Nephron progenitor cell (in vitro differentiated cells): ENCODE measurements at regions not wholly inside any gene's neighbourhood (a gene's known extent, or its start where the extent isn't known, plus 50 kb on each side); places are given as distances from the start of the nearest gene placed in this dataset.

Experiments
- DNase-seq: peaks from one replicate; pipeline ENCODE4 v3.0.0; 2021
- H3K27ac Mint-ChIP-seq: 2 replicates; pipeline ENCODE4 v1.8.0; 2021; ENCODE audit warnings: mild to moderate bottlenecking, moderate library complexity, mixed read lengths
- H3K27me3 Mint-ChIP-seq: 2 replicates; pipeline ENCODE4 v1.8.0; 2021; ENCODE audit warnings: mild to moderate bottlenecking, low read depth, mixed read lengths; ENCODE audit not compliant: poor library complexity
- H3K36me3 Mint-ChIP-seq: 2 replicates; pipeline ENCODE4 v1.8.0; 2021; ENCODE audit warnings: low read depth, mixed read lengths
- H3K4me1 Mint-ChIP-seq: 2 replicates; pipeline ENCODE4 v1.8.0; 2021; ENCODE audit warnings: mixed read lengths
- H3K4me3 Mint-ChIP-seq: 2 replicates; pipeline ENCODE4 v1.8.0; 2021; ENCODE audit warnings: mild to moderate bottlenecking, moderate library complexity, mixed read lengths
- H3K9me3 Mint-ChIP-seq: 2 replicates; pipeline ENCODE4 v1.8.0; 2021; ENCODE audit warnings: mild to moderate bottlenecking, moderate library complexity, mixed read lengths
- TF ChIP-seq, protein P1 (sequence below): fragments of 200-600 bp; sonication (generic); IDR thresholded peaks from 2 replicates; pipeline ENCODE4 v1.5.0; 2021; ENCODE audit warnings: antibody characterized with exemption

DNA sequence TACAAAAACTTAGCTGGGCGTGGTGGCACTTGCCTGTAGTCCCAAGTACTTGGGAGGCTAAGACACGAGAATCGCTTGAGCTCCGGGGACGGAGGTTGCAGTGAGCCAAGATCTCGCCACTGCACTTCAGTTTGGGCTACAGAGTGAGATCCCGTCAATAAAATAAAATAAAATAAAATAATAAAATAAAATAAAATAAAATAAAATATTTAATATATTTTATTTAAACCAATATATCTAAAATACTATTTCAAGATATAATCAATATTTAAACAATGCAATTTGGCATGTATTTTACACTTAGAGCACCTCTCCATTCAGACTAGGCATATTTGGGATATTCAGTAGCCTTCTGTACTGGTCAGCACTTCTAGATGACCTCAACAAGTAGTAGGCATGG is 142.1 kb downstream of the FOXA2 start:
- Mint-ChIP-seq H3K4me3 (no peak overlapping the region), H3K27me3 (peaks cover 2% of the 10 kb centered on the region), H3K4me1 (peaks cover 8% of the 10 kb centered on the region), H3K36me3 (peaks cover 5% of the 10 kb centered on the region), H3K9me3 (peaks cover 4% of the 10 kb centered on the region), H3K27ac (no peak overlapping the region)
- no peak for DNase-seq
- TF ChIP-seq, protein P1, sequence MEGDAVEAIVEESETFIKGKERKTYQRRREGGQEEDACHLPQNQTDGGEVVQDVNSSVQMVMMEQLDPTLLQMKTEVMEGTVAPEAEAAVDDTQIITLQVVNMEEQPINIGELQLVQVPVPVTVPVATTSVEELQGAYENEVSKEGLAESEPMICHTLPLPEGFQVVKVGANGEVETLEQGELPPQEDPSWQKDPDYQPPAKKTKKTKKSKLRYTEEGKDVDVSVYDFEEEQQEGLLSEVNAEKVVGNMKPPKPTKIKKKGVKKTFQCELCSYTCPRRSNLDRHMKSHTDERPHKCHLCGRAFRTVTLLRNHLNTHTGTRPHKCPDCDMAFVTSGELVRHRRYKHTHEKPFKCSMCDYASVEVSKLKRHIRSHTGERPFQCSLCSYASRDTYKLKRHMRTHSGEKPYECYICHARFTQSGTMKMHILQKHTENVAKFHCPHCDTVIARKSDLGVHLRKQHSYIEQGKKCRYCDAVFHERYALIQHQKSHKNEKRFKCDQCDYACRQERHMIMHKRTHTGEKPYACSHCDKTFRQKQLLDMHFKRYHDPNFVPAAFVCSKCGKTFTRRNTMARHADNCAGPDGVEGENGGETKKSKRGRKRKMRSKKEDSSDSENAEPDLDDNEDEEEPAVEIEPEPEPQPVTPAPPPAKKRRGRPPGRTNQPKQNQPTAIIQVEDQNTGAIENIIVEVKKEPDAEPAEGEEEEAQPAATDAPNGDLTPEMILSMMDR, result no peak

DNA sequence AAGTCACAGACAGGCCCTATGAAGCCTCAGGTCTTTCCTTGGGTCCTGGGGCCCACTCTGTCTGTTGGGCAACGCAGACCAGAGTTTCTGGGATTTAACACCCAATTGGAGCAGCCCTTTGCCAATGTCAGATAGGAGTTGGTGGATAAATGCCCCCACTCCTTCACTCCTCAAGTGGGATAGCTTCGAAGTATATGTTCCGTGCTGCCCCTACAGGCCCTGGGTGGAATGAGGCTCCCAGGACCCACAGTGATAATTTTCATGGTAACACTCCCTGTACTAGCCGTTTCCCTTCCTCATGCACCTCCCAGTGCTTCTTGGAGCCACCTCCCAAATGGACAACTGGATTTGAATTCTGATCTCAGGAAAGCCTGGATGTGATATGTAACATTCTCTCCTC is 145.4 kb downstream of the FOXA2 start:
- H3K9me3 Mint-ChIP-seq, result peaks cover 15% of the 10 kb centered on the region
- no peak overlapping the region for H3K27ac Mint-ChIP-seq
- H3K4me1 Mint-ChIP-seq, result peaks cover 5% of the 10 kb centered on the region
- TF ChIP-seq, protein P1, result no peak
- H3K4me3 Mint-ChIP-seq, result no peak overlapping the region
- H3K27me3 Mint-ChIP-seq, result no peaks in the 10 kb centered on the region
- DNase-seq, result no peak
- peaks cover 13% of the 10 kb centered on the region for H3K36me3 Mint-ChIP-seq

DNA sequence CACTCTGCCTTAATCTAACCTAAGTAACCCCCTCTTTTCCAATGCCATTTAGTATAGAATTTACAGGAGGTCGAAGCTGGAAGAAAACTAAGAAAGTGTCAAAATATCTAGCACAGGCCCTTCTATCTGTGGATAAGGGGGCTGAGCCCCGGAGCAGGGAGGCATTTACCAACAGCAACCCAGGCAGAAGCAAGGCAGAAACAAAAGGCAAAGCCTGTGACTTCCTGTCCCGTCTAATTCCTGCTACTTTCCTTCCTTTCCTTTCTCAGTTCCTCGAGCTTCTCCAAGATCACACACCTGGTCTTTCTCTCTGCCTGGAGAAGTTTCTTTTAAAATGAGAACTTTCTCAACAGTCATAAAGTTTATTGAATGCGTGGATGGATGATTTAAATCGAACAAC is 146.0 kb downstream of the FOXA2 start:
- H3K4me1 Mint-ChIP-seq, result peaks cover 5% of the 10 kb centered on the region
- H3K36me3 Mint-ChIP-seq, result peaks cover 16% of the 10 kb centered on the region
- DNase-seq, result no peak
- no peaks in the 10 kb centered on the region for H3K27me3 Mint-ChIP-seq
- no peak overlapping the region for H3K27ac Mint-ChIP-seq
- no peak overlapping the region for H3K4me3 Mint-ChIP-seq
- TF ChIP-seq, protein P1, result no peak
- peaks cover 18% of the 10 kb centered on the region for H3K9me3 Mint-ChIP-seq

DNA sequence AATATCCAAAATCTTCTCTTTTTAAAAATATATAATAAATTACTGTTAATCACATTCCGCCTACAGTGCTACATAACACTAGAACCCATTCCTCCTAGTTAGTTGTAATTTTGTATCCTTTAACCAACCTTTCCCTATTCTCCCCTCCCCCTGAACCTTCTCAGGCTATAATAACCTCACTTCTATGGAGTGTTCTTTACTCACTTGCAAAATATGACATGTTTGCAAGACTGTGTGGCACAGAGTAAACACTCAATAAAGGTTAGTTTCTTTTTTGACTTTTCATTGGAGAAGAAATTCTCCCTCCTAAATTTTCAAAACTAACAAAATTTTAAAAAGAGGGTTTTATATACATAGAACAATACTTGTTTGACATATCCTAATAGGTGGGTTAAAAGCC is 147.0 kb downstream of the FOXA2 start:
- Mint-ChIP-seq H3K4me3 (no peak overlapping the region), H3K36me3 (peaks cover 16% of the 10 kb centered on the region)

DNA sequence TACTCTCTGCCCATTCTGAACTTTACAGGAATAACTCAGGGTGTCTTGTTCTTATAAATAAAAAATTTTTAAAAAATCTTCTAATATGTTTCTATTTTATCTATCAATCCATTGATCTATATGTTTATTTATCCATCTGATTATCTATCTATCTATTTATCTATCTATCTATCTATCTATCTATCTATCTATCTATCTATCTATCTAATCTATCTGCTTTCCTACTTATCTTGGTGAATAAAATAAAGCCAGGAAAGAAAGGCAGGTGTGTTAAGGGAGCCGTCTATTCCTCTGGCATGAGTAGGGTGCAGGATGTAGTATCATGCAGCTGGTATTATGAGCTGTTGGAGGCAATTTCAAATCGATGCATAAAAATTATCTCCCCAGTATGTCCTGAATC is 153.0 kb downstream of the FOXA2 start:
- H3K27me3 Mint-ChIP-seq, result peaks cover 16% of the 10 kb centered on the region
- TF ChIP-seq, protein P1, result no peak
- peaks cover 11% of the 10 kb centered on the region for H3K36me3 Mint-ChIP-seq
- H3K27ac Mint-ChIP-seq, result no peak overlapping the region
- H3K4me3 Mint-ChIP-seq, result no peak overlapping the region
- no peak for DNase-seq
- peaks cover 14% of the 10 kb centered on the region for H3K9me3 Mint-ChIP-seq
- peaks cover 47% of the 10 kb centered on the region for H3K4me1 Mint-ChIP-seq

More for the DNA sequence above, 147.0 kb downstream of the FOXA2 start:
- Mint-ChIP-seq H3K27ac (no peak overlapping the region), H3K4me1 (peaks cover 7% of the 10 kb centered on the region), H3K27me3 (peaks cover under 1% of the 10 kb centered on the region), H3K9me3 (peaks cover 18% of the 10 kb centered on the region)
- DNase-seq, result no peak
- TF ChIP-seq, protein P1, result no peak

DNA sequence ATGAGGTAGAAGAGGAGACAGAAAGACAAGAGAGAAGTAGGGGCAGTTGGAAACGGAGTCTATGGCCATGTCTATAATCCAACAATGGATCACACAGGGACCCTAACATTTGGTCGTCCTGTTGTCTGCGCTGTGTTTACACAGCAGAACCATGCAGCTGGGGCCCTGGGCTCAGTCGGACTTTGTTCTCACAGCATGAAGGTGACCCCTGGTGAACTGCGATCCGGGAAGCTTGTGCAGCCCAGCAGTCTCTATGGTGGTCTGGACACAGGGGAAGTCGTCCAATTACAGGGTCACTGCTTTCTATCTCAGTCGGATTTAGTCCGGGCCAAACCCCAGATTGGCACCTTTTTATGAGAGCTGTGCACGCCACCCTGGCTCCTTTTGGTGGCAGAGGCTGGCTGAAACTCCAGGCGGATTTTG is 153.6 kb downstream of the FOXA2 start:
- TF ChIP-seq, protein P1, result no peak
- DNase-seq, result peak; percentile 47
- Mint-ChIP-seq H3K27ac (peak overlapping the region; percentile 4), H3K27me3 (peaks cover 16% of the 10 kb centered on the region), H3K36me3 (peaks cover 11% of the 10 kb centered on the region), H3K4me1 (peaks cover 53% of the 10 kb centered on the region), H3K4me3 (peak overlapping the region; percentile 57), H3K9me3 (peaks cover 14% of the 10 kb centered on the region)
